Kidney (tissue), 13 donors: ENCODE measurements at regions not wholly inside any gene's neighbourhood (a gene's known extent, or its start where the extent isn't known, plus 50 kb on each side); places are given as distances from the start of the nearest gene placed in this dataset.

Experiments used
- DNase-seq, 5 donors: peaks; one replicate each; pipeline ENCODE4 v3.0.0-alpha.2; 2013 to 2020
- FAIRE-seq: peaks from 2 replicates; lab custom pipeline; 2012; peaks lifted over from hg19 to GRCh38; lab: Jason Lieb, UNC
- H3K27ac ChIP-seq, 2 donors: one replicate each; pipeline ENCODE4 v1.7.0; 2013; ENCODE audit warnings: low read depth in 2 of 2, low read length in 2 of 2, inconsistent platforms in 1 of 2
- H3K27me3 ChIP-seq: one replicate; pipeline ENCODE4 v1.7.1; 2013; ENCODE audit warnings: low read length, inconsistent platforms; ENCODE audit not compliant: control insufficient read depth, insufficient read depth
- H3K36me3 ChIP-seq, 3 donors: one replicate each; pipeline versions ENCODE4 v1.7.0 to v1.7.1; 2013; ENCODE audit warnings: low read length in 3 of 3, control low read depth in 1 of 3, inconsistent platforms in 1 of 3; ENCODE audit not compliant: insufficient read depth in 3 of 3, control insufficient read depth in 2 of 3
- H3K4me1 ChIP-seq, 3 donors: one replicate each; pipeline versions ENCODE4 v1.7.0 to v1.7.1; 2013; ENCODE audit warnings: low read length in 3 of 3, inconsistent platforms in 1 of 3, low read depth in 1 of 3; ENCODE audit not compliant: control insufficient read depth in 2 of 3, insufficient read depth in 2 of 3
- H3K4me3 ChIP-seq, 3 donors: one replicate each; pipeline versions ENCODE4 v1.7.0 to v1.8.1; 2013; ENCODE audit warnings: low read length in 3 of 3, control low read depth in 1 of 3, inconsistent platforms in 1 of 3
- H3K9ac ChIP-seq, 3 donors: one replicate each; pipeline versions ENCODE4 v1.7.0 to v1.7.1; 2013; ENCODE audit warnings: low read length in 3 of 3, control low read depth in 1 of 3, inconsistent platforms in 1 of 3
- H3K9me3 ChIP-seq, 3 donors: one replicate each; pipeline versions ENCODE4 v1.7.0 to v1.7.1; 2013; ENCODE audit warnings: low read length in 3 of 3, control low read depth in 1 of 3, inconsistent platforms in 1 of 3; ENCODE audit not compliant: control insufficient read depth in 2 of 3, insufficient read depth in 1 of 3
- intact Hi-C: fragments of 100-400 bp; cut with DNase I; formaldehyde crosslinking; loops from one replicate; pipeline ENCODE4 v1.11.1; 2022
- TF ChIP-seq, protein P1 (sequence below): IDR thresholded peaks from 3 replicates; pipeline ENCODE4 v1.5.1; 2012; ENCODE audit warnings: mild to moderate bottlenecking, moderate library complexity, borderline replicate concordance; ENCODE audit not compliant: insufficient read depth; ENCODE audit errors: extremely low read depth
- donor health status: control.
- donor health status: control.
- donor health status: control.
- donor health status: control.
- donor health status: control.
- donor health status: DM: yes; HTN: yes; CAD: no.
- donor health status: Normal renal cell carcinoma (clear cell type).

DNA sequence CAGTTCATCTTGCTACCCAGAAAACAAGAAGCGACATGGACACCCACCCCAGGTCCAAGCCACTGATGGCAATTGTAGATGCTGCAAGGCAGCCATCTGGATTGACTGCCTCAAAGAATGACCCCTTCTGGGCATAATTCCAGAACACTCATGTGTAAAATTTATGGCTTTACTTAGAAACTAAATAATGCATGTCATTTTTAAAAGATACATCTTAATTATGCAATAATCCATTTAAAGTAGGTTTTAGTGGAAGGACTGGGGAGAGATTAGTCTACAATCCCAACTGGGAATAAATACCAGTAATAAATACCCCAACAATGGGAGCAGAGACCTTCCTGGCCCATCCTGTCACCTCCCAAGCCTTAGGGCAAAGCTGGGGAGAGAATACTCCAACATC, 247.7 kb downstream of the SS18 start:
- Histone ChIP-seq H3K36me3 (no peaks in the 10 kb centered on the region), H3K4me1 (no peaks in the 10 kb centered on the region), H3K27me3 (no peaks in the 10 kb centered on the region), H3K4me3 (no peak overlapping the region), H3K9ac (no peak overlapping the region), H3K9me3 (no peaks in the 10 kb centered on the region), H3K27ac (no peak overlapping the region)
- DNase-seq (no peak), FAIRE-seq (no peak)
- intact Hi-C loops, result no loop called here
- TF ChIP-seq, protein P1, sequence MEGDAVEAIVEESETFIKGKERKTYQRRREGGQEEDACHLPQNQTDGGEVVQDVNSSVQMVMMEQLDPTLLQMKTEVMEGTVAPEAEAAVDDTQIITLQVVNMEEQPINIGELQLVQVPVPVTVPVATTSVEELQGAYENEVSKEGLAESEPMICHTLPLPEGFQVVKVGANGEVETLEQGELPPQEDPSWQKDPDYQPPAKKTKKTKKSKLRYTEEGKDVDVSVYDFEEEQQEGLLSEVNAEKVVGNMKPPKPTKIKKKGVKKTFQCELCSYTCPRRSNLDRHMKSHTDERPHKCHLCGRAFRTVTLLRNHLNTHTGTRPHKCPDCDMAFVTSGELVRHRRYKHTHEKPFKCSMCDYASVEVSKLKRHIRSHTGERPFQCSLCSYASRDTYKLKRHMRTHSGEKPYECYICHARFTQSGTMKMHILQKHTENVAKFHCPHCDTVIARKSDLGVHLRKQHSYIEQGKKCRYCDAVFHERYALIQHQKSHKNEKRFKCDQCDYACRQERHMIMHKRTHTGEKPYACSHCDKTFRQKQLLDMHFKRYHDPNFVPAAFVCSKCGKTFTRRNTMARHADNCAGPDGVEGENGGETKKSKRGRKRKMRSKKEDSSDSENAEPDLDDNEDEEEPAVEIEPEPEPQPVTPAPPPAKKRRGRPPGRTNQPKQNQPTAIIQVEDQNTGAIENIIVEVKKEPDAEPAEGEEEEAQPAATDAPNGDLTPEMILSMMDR, result no peak

- no peak for FAIRE-seq
- Histone ChIP-seq H3K4me3 (no peak overlapping the region), H3K9me3 (no peaks in the 10 kb centered on the region), H3K4me1 (no peaks in the 10 kb centered on the region), H3K9ac (no peak overlapping the region), H3K27ac (no peak overlapping the region), H3K36me3 (no peaks in the 10 kb centered on the region), H3K27me3 (no peaks in the 10 kb centered on the region)
- intact Hi-C loops, result no loop called here
- DNase-seq, result peak in 3 of 5 donors; percentile 26 to 45 (median 34)
- TF ChIP-seq, protein P1, result no peak
These were observed 256.4 kb downstream of the SS18 start for GRCh38 chr18:25834061-25834460.

GRCh38 chr18:25832001-25832604, 258.3 kb downstream of the SS18 start:
- no peak overlapping the region for H3K27ac ChIP-seq
- TF ChIP-seq, protein P1, result peak; percentile 56
- H3K9ac ChIP-seq, result no peak overlapping the region
- no peak overlapping the region for H3K4me3 ChIP-seq
- FAIRE-seq (no peak), DNase-seq (peak in 4 of 5 donors; percentile 61 to 67 (median 64))
- intact Hi-C loops, result no loop called here
- no peaks in the 10 kb centered on the region for H3K9me3 ChIP-seq
- no peaks in the 10 kb centered on the region for H3K36me3 ChIP-seq
- H3K4me1 ChIP-seq, result no peaks in the 10 kb centered on the region
- H3K27me3 ChIP-seq, result no peaks in the 10 kb centered on the region

- TF ChIP-seq, protein P1, result no peak
- no peak overlapping the region for H3K4me3 ChIP-seq
- H3K27ac ChIP-seq, result no peak overlapping the region
- no peaks in the 10 kb centered on the region for H3K9me3 ChIP-seq
- no peaks in the 10 kb centered on the region for H3K36me3 ChIP-seq
- FAIRE-seq (no peak), DNase-seq (no peak)
- H3K9ac ChIP-seq, result no peak overlapping the region
- no peaks in the 10 kb centered on the region for H3K4me1 ChIP-seq
- H3K27me3 ChIP-seq, result no peaks in the 10 kb centered on the region
- intact Hi-C loops, result no loop called here
These were observed 259.1 kb downstream of the SS18 start for GRCh38 chr18:25831301-25831701.
